NOMO-1 treated with DMSO at 0.1 percent for 48 hours (cell line): ENCODE measurements at regions not wholly inside any gene's neighbourhood (a gene's known extent, or its start where the extent isn't known, plus 50 kb on each side); places are given as distances from the start of the nearest gene placed in this dataset.
"Not testable (repeated sequence)": the region's sequence is repeated elsewhere in the genome, so short reads cannot be mapped to it uniquely, and the experiment has no call there.

ENCODE experiments used
- DNase-seq: peaks from one replicate; lab custom pipeline; 2025; ENCODE audit not compliant: unreplicated experiment; lab: John Stamatoyannopoulos, UW

DNA sequence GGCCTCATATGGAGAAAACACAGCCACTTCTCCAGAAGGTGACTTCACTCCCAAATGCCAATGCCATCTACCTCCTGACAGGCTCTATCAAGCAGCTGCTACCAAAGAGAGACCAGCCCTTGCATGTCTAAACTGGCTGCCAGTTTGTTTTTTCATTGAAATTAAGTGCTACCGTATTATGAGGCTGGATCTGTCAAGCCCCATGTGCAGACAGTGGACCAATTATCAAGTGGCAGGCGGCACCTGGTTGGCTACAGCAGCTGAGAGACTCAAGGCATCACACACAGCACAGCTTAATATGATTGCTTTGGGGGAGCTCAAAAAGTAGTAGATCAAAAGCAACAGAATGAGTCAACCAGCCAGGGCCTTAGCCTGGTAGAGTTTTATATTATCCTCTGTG, 1293.0 kb upstream of the TENM4 start:
- DNase-seq: no peak

DNA sequence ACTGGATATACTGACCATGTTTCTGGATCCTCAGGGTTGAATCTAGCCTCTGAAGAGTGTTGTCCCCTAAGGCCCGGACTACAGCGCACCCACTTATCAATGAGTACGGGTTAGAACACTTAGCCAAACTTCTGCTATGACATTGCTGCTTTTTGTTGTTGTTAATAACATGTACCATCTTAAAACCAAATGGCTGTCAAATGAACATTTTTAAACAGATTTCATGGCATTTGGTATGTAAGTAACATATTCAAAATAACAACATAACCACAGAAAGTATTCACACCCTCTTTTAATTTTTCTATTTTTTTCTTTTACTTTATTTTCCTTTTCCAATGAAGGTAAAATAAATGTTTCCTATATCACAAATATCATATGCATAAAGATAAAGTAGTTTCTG, 1292.5 kb upstream of the TENM4 start:
- no peak for DNase-seq

GRCh38 chr11:80727315-80727714, 1286.5 kb upstream of the TENM4 start:
- DNase-seq: peak; percentile 49

GRCh38 chr11:80726236-80726635, 1285.4 kb upstream of the TENM4 start:
- peak; percentile 28 for DNase-seq

GRCh38 chr11:80724366-80724765, 1283.5 kb upstream of the TENM4 start:
- DNase-seq: no peak

GRCh38 chr11:80722629-80723028, 1281.8 kb upstream of the TENM4 start:
- DNase-seq: no peak

GRCh38 chr11:80720295-80720694, 1279.5 kb upstream of the TENM4 start:
- DNase-seq: no peak

- no peak for DNase-seq
These were observed 1278.4 kb upstream of the TENM4 start for GRCh38 chr11:80719292-80719646.

DNA sequence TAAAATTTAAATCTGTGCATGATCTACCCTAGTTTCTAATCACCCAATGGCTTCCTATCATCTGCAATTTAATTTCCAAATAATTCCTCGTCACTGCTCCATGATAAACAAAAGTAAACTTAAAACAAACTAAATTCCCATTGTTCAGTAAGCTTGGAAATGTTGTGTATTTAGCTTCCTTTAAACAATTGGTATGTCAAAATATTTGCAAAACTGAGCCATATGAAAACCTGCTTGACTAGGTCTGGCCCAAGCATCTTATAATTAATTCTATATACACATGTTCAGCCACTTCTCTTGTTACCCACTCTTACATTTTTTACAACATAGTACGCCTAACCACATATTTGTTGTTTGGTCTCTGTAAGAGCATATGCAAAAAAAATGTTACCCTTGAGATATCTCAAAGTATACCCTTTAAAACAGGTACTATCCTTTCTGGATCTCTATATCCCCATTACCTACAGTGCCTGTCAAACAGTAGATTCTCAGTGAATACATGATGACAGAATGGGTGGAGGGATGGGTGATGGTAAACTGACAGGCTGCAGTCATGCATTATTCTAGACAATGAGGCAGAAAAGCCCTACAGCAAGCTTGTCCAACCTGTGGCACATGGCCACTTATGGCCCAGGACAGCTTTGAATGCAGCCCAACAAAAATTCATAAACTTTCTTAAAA, 1277.9 kb upstream of the TENM4 start:
- DNase-seq: no peak

- DNase-seq: no peak
These were observed 1261.4 kb upstream of the TENM4 start for GRCh38 chr11:80702264-80702663.

- DNase-seq: no peak
These were observed 1259.6 kb upstream of the TENM4 start for GRCh38 chr11:80700386-80700785.

DNA sequence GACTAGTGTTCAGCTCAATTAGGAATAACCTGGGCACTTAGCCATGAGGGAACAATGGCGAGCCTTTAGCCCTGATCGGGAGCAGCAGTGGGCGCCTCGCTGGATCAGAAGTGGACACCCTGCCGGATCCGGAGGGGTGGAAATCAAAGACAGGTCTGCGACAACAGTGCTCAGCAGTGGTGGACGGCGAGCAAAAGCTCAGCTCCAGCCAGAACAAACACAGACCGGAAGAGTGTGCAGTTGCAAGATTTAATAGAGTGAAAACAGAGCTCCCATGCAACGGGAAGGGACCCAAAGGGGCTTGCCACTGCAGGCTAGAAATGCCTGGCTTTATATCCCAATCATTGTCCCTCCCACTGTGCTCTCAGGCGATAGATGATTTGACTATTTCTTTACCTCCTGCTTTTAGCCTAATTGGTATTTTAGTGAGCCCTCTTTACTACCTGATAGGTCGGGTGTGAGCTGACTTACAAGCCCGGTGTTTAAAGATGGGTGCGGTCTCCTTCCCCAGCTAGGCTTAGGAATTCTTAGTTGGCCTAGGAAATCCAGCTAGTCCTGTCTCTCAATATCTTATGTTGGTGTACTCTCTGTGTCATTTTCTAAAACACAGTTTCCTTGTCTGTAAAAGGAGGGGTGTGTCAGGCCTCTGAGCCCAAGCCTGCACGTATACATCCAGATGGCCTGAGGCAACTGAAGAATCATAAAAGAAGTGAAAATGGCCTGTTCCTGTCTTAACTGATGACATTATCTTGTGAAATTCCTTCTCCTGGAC, 1258.8 kb upstream of the TENM4 start:
- not testable (repeated sequence) for DNase-seq

- no peak for DNase-seq
These were observed 1257.8 kb upstream of the TENM4 start for GRCh38 chr11:80698637-80699036.

DNA sequence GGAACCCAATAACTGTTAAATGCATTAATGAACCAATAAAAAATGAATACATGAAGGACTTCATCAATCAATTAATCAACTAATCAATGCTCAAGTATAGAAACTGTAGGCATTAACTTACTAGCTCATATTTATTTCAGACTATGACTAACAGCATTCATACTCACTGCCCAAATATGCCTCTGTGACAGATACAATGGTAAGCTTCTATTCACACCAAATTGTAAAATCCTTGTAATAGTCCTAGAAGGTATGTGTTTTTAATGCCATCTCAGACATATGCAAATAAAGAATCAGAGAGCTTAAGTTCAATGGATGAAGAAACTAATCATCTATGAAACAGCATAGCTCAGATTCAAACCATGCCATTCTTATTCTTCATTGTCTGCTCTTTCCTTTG, 1253.6 kb upstream of the TENM4 start:
- DNase-seq: no peak

GRCh38 chr11:80687941-80688340, 1247.1 kb upstream of the TENM4 start:
- DNase-seq: no peak

DNA sequence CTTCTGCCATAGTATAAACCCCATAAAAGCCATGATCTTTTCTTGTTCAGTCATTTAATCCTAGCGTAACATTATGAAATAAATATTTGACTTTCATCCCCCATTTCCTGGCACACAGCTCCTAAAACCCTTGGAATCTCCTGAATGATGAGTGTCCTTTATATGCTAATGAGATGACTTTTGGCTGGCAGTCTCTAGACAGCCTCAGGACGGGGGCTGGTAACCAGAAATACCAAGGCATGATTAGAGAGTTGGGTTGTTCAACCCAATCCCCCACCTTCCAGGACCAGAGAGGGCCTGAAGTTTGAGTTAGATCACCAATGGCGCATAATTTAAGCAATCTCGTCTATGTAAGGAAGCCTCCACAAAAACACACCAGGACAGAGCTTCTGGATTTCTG, 1246.1 kb upstream of the TENM4 start:
- no peak for DNase-seq

- no peak for DNase-seq
These were observed 1232.7 kb upstream of the TENM4 start for GRCh38 chr11:80673566-80673965.

- no peak for DNase-seq
These were observed 1228.8 kb upstream of the TENM4 start for GRCh38 chr11:80669620-80670019.

GRCh38 chr11:80668039-80668438, 1227.2 kb upstream of the TENM4 start:
- DNase-seq: no peak

- DNase-seq: no peak
These were observed 1215.0 kb upstream of the TENM4 start for GRCh38 chr11:80655834-80656233.

DNA sequence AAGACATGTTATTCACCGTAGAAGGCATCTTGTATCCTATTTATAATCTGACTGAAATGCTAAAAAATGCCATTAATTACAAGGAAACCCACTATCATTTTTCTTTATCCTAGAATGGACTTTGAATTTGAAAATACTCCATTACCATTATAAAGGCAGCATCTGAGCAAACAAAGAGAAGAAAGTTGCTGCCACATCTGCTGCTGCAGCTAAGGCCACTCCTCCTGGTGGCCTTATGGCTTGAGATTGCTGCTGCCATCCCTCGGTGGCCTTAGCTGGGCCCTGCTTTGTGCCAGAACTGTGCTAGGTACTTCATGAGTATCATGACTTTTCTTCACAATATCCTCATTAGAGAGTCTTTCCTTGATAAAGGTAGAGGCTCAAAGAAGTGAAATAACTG, 1210.1 kb upstream of the TENM4 start:
- no peak for DNase-seq

DNA sequence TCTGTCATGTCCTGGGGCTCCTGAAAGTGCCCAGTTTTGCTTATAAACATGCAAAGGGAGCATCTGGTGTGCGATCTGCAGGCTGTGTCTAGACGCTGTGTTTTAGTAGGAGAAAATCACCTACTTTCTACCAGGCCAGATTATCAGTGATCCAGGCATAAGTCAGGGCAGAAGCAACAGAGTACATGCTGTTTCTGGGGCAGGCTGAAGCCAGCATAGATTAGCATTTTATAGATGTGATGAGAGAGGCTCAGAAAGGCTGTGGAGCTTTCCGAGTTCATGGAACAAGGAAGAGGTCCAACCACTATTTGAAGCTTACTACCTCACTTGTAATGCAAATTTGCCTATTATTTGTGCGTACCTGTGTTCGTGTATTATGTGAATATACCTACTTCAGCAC, 1208.4 kb upstream of the TENM4 start:
- no peak for DNase-seq

- DNase-seq: no peak
These were observed 1197.5 kb upstream of the TENM4 start for GRCh38 chr11:80638296-80638695.
